ENCODE measurements at regions not wholly inside any gene's neighbourhood (a gene's known extent, or its start where the extent isn't known, plus 50 kb on each side); places are given as distances from the start of the nearest gene placed in this dataset.

GRCh38 chr3:78516937-78517336, 1250.9 kb downstream of the ROBO1 start:
- no peaks in the 10 kb centered on the region for H3K27me3 ChIP-seq (ENCODE audit: insufficient read depth, low read length)
- H3K4me3 ChIP-seq (ENCODE audit: insufficient read depth, low read length): no peak overlapping the region
- no peak overlapping the region for H3K4me2 ChIP-seq (ENCODE audit: insufficient read depth, low read length)
- H3K79me2 ChIP-seq (ENCODE audit: insufficient read depth, low read length): no peaks in the 10 kb centered on the region
- H2AFZ ChIP-seq (ENCODE audit: low read length): no peak overlapping the region
- DNase-seq (ENCODE audit: insufficient read length, low spot score, missing footprints): no peak
- no peaks in the 10 kb centered on the region for H3K36me3 ChIP-seq (ENCODE audit: insufficient read depth, low read length)
- no peaks in the 10 kb centered on the region for H3K4me1 ChIP-seq (ENCODE audit: insufficient read depth, low read length)
- no peak for TF ChIP-seq CTCF (IDR thresholded peaks at IDR 0.05; ENCODE audit: extremely low read depth, low read depth, low read length)
- no peaks in the 10 kb centered on the region for H4K20me1 ChIP-seq (ENCODE audit: insufficient read depth, low read length)
- H3K9me3 ChIP-seq (ENCODE audit: low read depth, low read length): no peaks in the 10 kb centered on the region
- H3K27ac ChIP-seq (ENCODE audit: low read depth, low read length): no peak overlapping the region

- Histone ChIP-seq H3K4me2 (ENCODE audit: insufficient read depth, low read length) (no peak overlapping the region), H3K27ac (ENCODE audit: low read depth, low read length) (no peak overlapping the region), H3K4me3 (ENCODE audit: insufficient read depth, low read length) (no peak overlapping the region), H3K27me3 (ENCODE audit: insufficient read depth, low read length) (no peaks in the 10 kb centered on the region), H3K9me3 (ENCODE audit: low read depth, low read length) (no peaks in the 10 kb centered on the region), H2AFZ (ENCODE audit: low read length) (no peak overlapping the region), H3K79me2 (ENCODE audit: insufficient read depth, low read length) (no peaks in the 10 kb centered on the region), H3K4me1 (ENCODE audit: insufficient read depth, low read length) (no peaks in the 10 kb centered on the region), H3K36me3 (ENCODE audit: insufficient read depth, low read length) (no peaks in the 10 kb centered on the region), H4K20me1 (ENCODE audit: insufficient read depth, low read length) (no peaks in the 10 kb centered on the region)
- no peak for TF ChIP-seq CTCF (IDR thresholded peaks at IDR 0.05; ENCODE audit: extremely low read depth, low read depth, low read length)
- no peak for DNase-seq (ENCODE audit: insufficient read length, low spot score, missing footprints)
These were observed 1249.8 kb downstream of the ROBO1 start for GRCh38 chr3:78517965-78518364.

- Histone ChIP-seq H4K20me1 (ENCODE audit: insufficient read depth, low read length) (no peaks in the 10 kb centered on the region), H3K4me3 (ENCODE audit: insufficient read depth, low read length) (no peak overlapping the region), H3K36me3 (ENCODE audit: insufficient read depth, low read length) (no peaks in the 10 kb centered on the region), H3K4me1 (ENCODE audit: insufficient read depth, low read length) (no peaks in the 10 kb centered on the region), H2AFZ (ENCODE audit: low read length) (no peak overlapping the region), H3K4me2 (ENCODE audit: insufficient read depth, low read length) (no peak overlapping the region), H3K27ac (ENCODE audit: low read depth, low read length) (no peak overlapping the region), H3K9me3 (ENCODE audit: low read depth, low read length) (no peaks in the 10 kb centered on the region), H3K27me3 (ENCODE audit: insufficient read depth, low read length) (no peaks in the 10 kb centered on the region), H3K79me2 (ENCODE audit: insufficient read depth, low read length) (no peaks in the 10 kb centered on the region)
- TF ChIP-seq CTCF (IDR thresholded peaks at IDR 0.05; ENCODE audit: extremely low read depth, low read depth, low read length): no peak
- DNase-seq (ENCODE audit: insufficient read length, low spot score, missing footprints): no peak
These were observed 1248.5 kb downstream of the ROBO1 start for GRCh38 chr3:78519281-78519680.

- no peak overlapping the region for H3K4me3 ChIP-seq (ENCODE audit: insufficient read depth, low read length)
- no peaks in the 10 kb centered on the region for H4K20me1 ChIP-seq (ENCODE audit: insufficient read depth, low read length)
- no peaks in the 10 kb centered on the region for H3K79me2 ChIP-seq (ENCODE audit: insufficient read depth, low read length)
- no peak for TF ChIP-seq CTCF (IDR thresholded peaks at IDR 0.05; ENCODE audit: extremely low read depth, low read depth, low read length)
- H3K4me1 ChIP-seq (ENCODE audit: insufficient read depth, low read length): no peaks in the 10 kb centered on the region
- no peak overlapping the region for H2AFZ ChIP-seq (ENCODE audit: low read length)
- no peak overlapping the region for H3K27ac ChIP-seq (ENCODE audit: low read depth, low read length)
- no peak overlapping the region for H3K4me2 ChIP-seq (ENCODE audit: insufficient read depth, low read length)
- no peaks in the 10 kb centered on the region for H3K9me3 ChIP-seq (ENCODE audit: low read depth, low read length)
- DNase-seq (ENCODE audit: insufficient read length, low spot score, missing footprints): no peak
- no peaks in the 10 kb centered on the region for H3K36me3 ChIP-seq (ENCODE audit: insufficient read depth, low read length)
- H3K27me3 ChIP-seq (ENCODE audit: insufficient read depth, low read length): no peaks in the 10 kb centered on the region
These were observed 1238.2 kb downstream of the ROBO1 start for GRCh38 chr3:78529601-78530000.

Measured in osteoblast (primary cell).